Upper lobe of left lung (tissue), 4 donors: ENCODE measurements at regions not wholly inside any gene's neighbourhood (a gene's known extent, or its start where the extent isn't known, plus 50 kb on each side); places are given as distances from the start of the nearest gene placed in this dataset.

ENCODE experiments used
- CTCF ChIP-seq, 6 experiments: fragments of 450-650 bp in 4 of 6; fragments of 200-600 bp in 2 of 6; sonication (generic) in 2 of 6; IDR thresholded peaks; one replicate each; pipeline ENCODE4 v1.5.1; 2016 to 2019; ENCODE audit warnings: antibody characterized with exemption in 6 of 6
- EP300 ChIP-seq, 4 donors: sonication (generic); formaldehyde crosslinking; IDR thresholded peaks; one replicate each; pipeline ENCODE4 v1.5.1; 2017; ENCODE audit warnings: antibody characterized with exemption in 4 of 4, control low read depth in 2 of 4
- POLR2A ChIP-seq, 4 donors: fragments of 450-650 bp; IDR thresholded peaks; one replicate each; pipeline ENCODE4 v1.5.1; 2016 to 2017; ENCODE audit warnings: antibody characterized with exemption in 4 of 4, mild to moderate bottlenecking in 2 of 4
- POLR2AphosphoS5 ChIP-seq, 2 donors: sonication (generic); formaldehyde crosslinking; IDR thresholded peaks; one replicate each; pipeline ENCODE4 v1.5.1; 2017; ENCODE audit warnings: antibody characterized with exemption in 2 of 2

- TF ChIP-seq CTCF (IDR thresholded peaks at IDR 0.05) (no peak), POLR2A (IDR thresholded peaks at IDR 0.05) (no peak), POLR2AphosphoS5 (IDR thresholded peaks at IDR 0.05) (no peak), EP300 (IDR thresholded peaks at IDR 0.05) (no peak)
Observed at GRCh38 chr5:35374584-35374983, 144.3 kb upstream of the PRLR start.
